ENCODE measurements at regions not wholly inside any gene's neighbourhood (a gene's known extent, or its start where the extent isn't known, plus 50 kb on each side); places are given as distances from the start of the nearest gene placed in this dataset.

- no peaks in the 10 kb centered on the region for H3K9me3 ChIP-seq (ENCODE audit: low read length)
- no peak overlapping the region for H3K4me2 ChIP-seq (ENCODE audit: low read length)
- no peak overlapping the region for H2AFZ ChIP-seq (ENCODE audit: low read length)
- no peaks in the 10 kb centered on the region for H3F3A ChIP-seq (ENCODE audit: insufficient read depth, low read length)
- no peaks in the 10 kb centered on the region for H3K36me3 ChIP-seq (ENCODE audit: insufficient read depth, low read length)
- no peak overlapping the region for H3K27ac ChIP-seq (ENCODE audit: low read depth, low read length, poor library complexity, severe bottlenecking)
- no peaks in the 10 kb centered on the region for H3K79me2 ChIP-seq (ENCODE audit: insufficient read depth, low read length)
- H3K27me3 ChIP-seq (ENCODE audit: insufficient read depth, low read length): no peaks in the 10 kb centered on the region
- no peaks in the 10 kb centered on the region for H4K20me1 ChIP-seq (ENCODE audit: insufficient read depth, low read length)
- TF ChIP-seq EZH2 (IDR thresholded peaks at IDR 0.05; ENCODE audit: borderline replicate concordance, low read length) (no peak), CTCF (IDR thresholded peaks at IDR 0.05; ENCODE audit: low read length) (no peak)
- no peaks in the 10 kb centered on the region for H3K9me2 ChIP-seq (ENCODE audit: low read depth, low read length)
- no peaks in the 10 kb centered on the region for H3K4me1 ChIP-seq (ENCODE audit: insufficient read depth, low read length, severe bottlenecking)
- no peak overlapping the region for H3K4me3 ChIP-seq (ENCODE audit: low read depth, low read length, poor library complexity, severe bottlenecking)
- H3K9ac ChIP-seq (ENCODE audit: low read length): no peak overlapping the region
Observed at GRCh38 chr18:40993363-40993762, 961.7 kb upstream of the PIK3C3 start.

GRCh38 chr18:40987581-40987980 lies 967.5 kb upstream of the PIK3C3 start:
- Histone ChIP-seq H3K4me3 (ENCODE audit: low read depth, low read length, poor library complexity, severe bottlenecking) (no peak overlapping the region), H3K27me3 (ENCODE audit: insufficient read depth, low read length) (no peaks in the 10 kb centered on the region), H2AFZ (ENCODE audit: low read length) (no peak overlapping the region), H3K9me3 (ENCODE audit: low read length) (no peaks in the 10 kb centered on the region), H3K36me3 (ENCODE audit: insufficient read depth, low read length) (no peaks in the 10 kb centered on the region), H3K4me2 (ENCODE audit: low read length) (no peak overlapping the region), H4K20me1 (ENCODE audit: insufficient read depth, low read length) (no peaks in the 10 kb centered on the region), H3K4me1 (ENCODE audit: insufficient read depth, low read length, severe bottlenecking) (no peaks in the 10 kb centered on the region), H3F3A (ENCODE audit: insufficient read depth, low read length) (no peaks in the 10 kb centered on the region), H3K9ac (ENCODE audit: low read length) (no peak overlapping the region), H3K9me2 (ENCODE audit: low read depth, low read length) (no peaks in the 10 kb centered on the region), H3K27ac (ENCODE audit: low read depth, low read length, poor library complexity, severe bottlenecking) (no peak overlapping the region), H3K79me2 (ENCODE audit: insufficient read depth, low read length) (no peaks in the 10 kb centered on the region)
- TF ChIP-seq EZH2 (IDR thresholded peaks at IDR 0.05; ENCODE audit: borderline replicate concordance, low read length): no peak
- TF ChIP-seq CTCF (IDR thresholded peaks at IDR 0.05; ENCODE audit: low read length): no peak

- Histone ChIP-seq H3K4me2 (ENCODE audit: low read length) (no peak overlapping the region), H3K9ac (ENCODE audit: low read length) (no peak overlapping the region), H3K27me3 (ENCODE audit: insufficient read depth, low read length) (no peaks in the 10 kb centered on the region), H4K20me1 (ENCODE audit: insufficient read depth, low read length) (no peaks in the 10 kb centered on the region), H3K36me3 (ENCODE audit: insufficient read depth, low read length) (no peaks in the 10 kb centered on the region), H3K9me2 (ENCODE audit: low read depth, low read length) (no peaks in the 10 kb centered on the region), H3K27ac (ENCODE audit: low read depth, low read length, poor library complexity, severe bottlenecking) (no peak overlapping the region), H2AFZ (ENCODE audit: low read length) (no peak overlapping the region), H3K4me3 (ENCODE audit: low read depth, low read length, poor library complexity, severe bottlenecking) (no peak overlapping the region), H3K79me2 (ENCODE audit: insufficient read depth, low read length) (no peaks in the 10 kb centered on the region), H3K9me3 (ENCODE audit: low read length) (no peaks in the 10 kb centered on the region), H3F3A (ENCODE audit: insufficient read depth, low read length) (no peaks in the 10 kb centered on the region), H3K4me1 (ENCODE audit: insufficient read depth, low read length, severe bottlenecking) (no peaks in the 10 kb centered on the region)
- TF ChIP-seq EZH2 (IDR thresholded peaks at IDR 0.05; ENCODE audit: borderline replicate concordance, low read length) (no peak), CTCF (IDR thresholded peaks at IDR 0.05; ENCODE audit: low read length) (no peak)
Observed at GRCh38 chr18:40985436-40985835, 969.6 kb upstream of the PIK3C3 start.
